ENCODE measurements at regions not wholly inside any gene's neighbourhood (a gene's known extent, or its start where the extent isn't known, plus 50 kb on each side); places are given as distances from the start of the nearest gene placed in this dataset.

DNA sequence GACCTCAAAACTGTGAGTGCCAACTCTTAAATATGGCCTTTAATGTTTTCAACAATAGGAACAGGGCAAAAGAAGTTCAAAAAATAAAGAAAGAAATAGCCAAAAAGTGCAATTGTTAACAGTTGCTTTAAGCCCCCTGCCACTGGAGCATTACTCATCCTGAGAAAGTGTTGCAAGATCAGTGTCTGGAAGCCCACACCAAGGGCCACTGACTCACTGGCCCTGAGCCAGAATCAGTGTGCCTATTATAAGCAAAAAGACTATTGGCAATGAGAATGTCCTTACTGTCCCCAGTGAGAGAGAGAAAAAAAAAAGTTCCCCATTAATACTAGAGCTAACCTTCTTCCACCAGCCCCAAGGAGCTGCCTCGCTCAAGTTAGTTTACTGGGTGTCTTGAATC lies 480.1 kb upstream of the ZNF385D start:
- Histone ChIP-seq H3K4me1 (no peaks in the 10 kb centered on the region), H3K27ac (no peak overlapping the region), H3K9me3 (no peaks in the 10 kb centered on the region), H3K27me3 (no peaks in the 10 kb centered on the region), H3K4me3 (no peak overlapping the region), H3K36me3 (no peaks in the 10 kb centered on the region)
- TF ChIP-seq, protein P1, sequence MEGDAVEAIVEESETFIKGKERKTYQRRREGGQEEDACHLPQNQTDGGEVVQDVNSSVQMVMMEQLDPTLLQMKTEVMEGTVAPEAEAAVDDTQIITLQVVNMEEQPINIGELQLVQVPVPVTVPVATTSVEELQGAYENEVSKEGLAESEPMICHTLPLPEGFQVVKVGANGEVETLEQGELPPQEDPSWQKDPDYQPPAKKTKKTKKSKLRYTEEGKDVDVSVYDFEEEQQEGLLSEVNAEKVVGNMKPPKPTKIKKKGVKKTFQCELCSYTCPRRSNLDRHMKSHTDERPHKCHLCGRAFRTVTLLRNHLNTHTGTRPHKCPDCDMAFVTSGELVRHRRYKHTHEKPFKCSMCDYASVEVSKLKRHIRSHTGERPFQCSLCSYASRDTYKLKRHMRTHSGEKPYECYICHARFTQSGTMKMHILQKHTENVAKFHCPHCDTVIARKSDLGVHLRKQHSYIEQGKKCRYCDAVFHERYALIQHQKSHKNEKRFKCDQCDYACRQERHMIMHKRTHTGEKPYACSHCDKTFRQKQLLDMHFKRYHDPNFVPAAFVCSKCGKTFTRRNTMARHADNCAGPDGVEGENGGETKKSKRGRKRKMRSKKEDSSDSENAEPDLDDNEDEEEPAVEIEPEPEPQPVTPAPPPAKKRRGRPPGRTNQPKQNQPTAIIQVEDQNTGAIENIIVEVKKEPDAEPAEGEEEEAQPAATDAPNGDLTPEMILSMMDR (IDR thresholded peaks at IDR 0.05) = no peak
- intact Hi-C loops (cut with DNase I; ENCODE audit: low total_unique reads) = no loop called here
- no peak for DNase-seq

DNA sequence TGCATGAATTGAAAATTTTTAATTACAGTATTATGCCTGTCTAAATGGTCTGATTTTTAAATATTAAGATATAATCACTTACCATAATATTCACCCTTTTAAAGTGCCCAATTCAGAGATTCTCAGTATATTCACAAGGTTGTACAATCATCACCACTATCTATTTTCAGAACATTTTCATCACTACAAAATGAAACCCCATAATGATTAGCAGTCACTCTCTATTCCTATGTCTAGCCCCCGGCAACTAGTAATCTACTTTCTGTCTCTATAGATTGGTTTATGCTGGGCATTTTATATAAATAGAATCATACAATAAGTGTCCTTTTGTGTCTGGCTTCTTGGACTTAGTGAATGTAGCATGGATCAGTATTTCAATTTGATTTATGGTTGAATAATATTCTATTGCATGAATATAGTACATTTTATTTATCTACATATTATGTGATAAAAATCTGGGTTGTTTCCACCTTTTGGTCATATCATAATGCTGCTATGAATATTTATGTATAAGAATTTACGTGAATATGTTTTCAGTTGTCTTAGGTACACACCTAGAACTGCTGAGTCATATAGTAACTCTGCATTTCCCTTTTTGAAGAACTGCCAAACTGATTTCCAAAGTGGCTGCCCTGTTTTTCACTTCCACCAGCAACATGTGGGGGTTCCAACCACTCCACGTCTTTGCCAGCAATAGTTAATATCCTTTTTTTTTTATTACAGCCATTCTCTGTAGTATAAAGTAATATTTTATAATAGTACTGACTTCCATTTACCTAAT lies 485.7 kb upstream of the ZNF385D start:
- no peaks in the 10 kb centered on the region for H3K36me3 ChIP-seq
- H3K27ac ChIP-seq = no peak overlapping the region
- no peaks in the 10 kb centered on the region for H3K9me3 ChIP-seq
- H3K4me1 ChIP-seq = no peaks in the 10 kb centered on the region
- TF ChIP-seq, protein P1 (IDR thresholded peaks at IDR 0.05) = no peak
- DNase-seq = no peak
- intact Hi-C loops (cut with DNase I; ENCODE audit: low total_unique reads) = no loop called here
- H3K27me3 ChIP-seq = no peaks in the 10 kb centered on the region
- no peak overlapping the region for H3K4me3 ChIP-seq

DNA sequence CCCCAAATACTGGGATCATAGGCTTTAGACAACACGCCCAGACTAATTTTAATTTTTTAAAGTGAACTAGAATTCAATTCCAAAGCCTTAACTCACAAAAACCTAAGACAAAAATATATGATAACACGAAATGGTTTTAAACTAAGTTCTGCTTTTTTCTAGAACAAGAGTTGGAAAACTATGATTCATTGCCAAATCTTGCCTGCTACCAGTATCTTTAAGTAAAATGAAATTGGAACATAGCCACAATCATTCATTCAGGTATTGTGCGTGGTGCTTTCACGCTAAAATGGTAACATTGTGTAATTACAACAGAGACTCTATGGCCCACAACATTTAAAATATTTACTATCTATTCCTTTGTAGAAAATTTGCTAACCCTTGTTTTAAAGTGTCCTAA lies 488.0 kb upstream of the ZNF385D start:
- H3K27me3 ChIP-seq = no peaks in the 10 kb centered on the region
- intact Hi-C loops (cut with DNase I; ENCODE audit: low total_unique reads) = no loop called here
- no peaks in the 10 kb centered on the region for H3K4me1 ChIP-seq
- no peak for DNase-seq
- H3K27ac ChIP-seq = no peak overlapping the region
- no peak overlapping the region for H3K4me3 ChIP-seq
- TF ChIP-seq, protein P1 (IDR thresholded peaks at IDR 0.05) = no peak
- no peaks in the 10 kb centered on the region for H3K9me3 ChIP-seq
- H3K36me3 ChIP-seq = no peaks in the 10 kb centered on the region

DNA sequence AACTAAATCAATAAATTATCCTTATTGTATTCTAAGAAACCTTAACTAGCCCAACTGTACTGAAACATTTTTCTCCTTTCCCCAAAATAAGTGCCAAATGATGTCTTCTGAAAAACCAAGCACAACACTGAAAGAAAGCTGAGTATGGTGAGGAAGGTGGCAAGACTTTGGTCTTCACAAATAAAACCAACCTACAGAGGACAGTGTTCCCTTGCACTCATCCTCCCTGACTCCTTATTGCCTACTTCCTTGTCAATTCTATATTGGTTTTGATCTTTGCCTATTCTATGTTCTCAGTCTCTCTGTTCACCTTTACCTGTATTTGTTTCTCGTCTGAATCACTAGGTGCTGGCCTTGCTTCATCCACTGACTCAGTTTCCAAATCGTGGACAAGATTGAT lies 490.1 kb upstream of the ZNF385D start:
- no peaks in the 10 kb centered on the region for H3K4me1 ChIP-seq
- DNase-seq = no peak
- no peaks in the 10 kb centered on the region for H3K36me3 ChIP-seq
- TF ChIP-seq, protein P1 (IDR thresholded peaks at IDR 0.05) = no peak
- no peak overlapping the region for H3K27ac ChIP-seq
- H3K27me3 ChIP-seq = no peaks in the 10 kb centered on the region
- no peak overlapping the region for H3K4me3 ChIP-seq
- H3K9me3 ChIP-seq = no peaks in the 10 kb centered on the region
- intact Hi-C loops (cut with DNase I; ENCODE audit: low total_unique reads) = no loop called here

DNA sequence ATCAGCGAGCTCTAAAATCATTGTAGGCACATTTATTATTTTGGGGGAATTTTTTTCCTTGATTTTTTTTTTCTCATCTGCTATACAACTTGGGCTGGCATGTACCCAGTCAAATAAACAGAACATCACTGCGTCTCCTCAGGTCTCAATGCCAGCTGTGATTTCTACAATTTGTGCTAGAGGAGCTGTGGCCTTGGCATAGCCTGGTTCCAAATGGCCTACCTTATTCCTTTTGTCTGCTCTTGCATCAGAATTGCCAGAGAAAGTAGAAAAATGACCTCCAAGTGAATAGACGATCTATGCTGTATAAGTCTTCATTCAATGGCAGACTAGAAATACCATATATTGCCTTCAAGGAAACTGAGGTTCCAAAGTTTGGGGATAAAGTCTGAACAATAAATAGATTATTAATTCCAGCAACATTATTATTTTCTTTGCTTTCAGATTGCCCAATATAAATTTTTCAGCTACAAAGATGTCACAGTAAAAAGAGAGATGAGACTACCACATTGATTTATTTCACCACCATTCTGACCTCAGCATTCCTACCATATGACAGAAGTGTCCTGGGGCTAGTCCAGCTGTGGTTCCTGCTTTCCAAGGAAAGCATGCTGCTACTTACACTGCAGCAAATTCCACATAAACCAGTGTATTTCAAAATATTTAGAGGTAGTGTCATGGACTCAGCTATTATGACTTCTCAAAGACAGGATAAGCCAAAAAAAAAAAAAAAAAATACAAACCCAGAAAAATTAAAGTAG lies 493.9 kb upstream of the ZNF385D start:
- TF ChIP-seq, protein P1 (IDR thresholded peaks at IDR 0.05) = no peak
- Histone ChIP-seq H3K36me3 (no peaks in the 10 kb centered on the region), H3K27ac (no peak overlapping the region), H3K27me3 (no peaks in the 10 kb centered on the region), H3K4me1 (no peaks in the 10 kb centered on the region), H3K9me3 (no peaks in the 10 kb centered on the region), H3K4me3 (no peak overlapping the region)
- DNase-seq = peak in 1 of 2 donors; percentile 33
- intact Hi-C loops (cut with DNase I; ENCODE audit: low total_unique reads) = no loop called here

Data from tibial artery (tissue), 4 donors.